GM21717 (cell line): ENCODE measurements at regions not wholly inside any gene's neighbourhood (a gene's known extent, or its start where the extent isn't known, plus 50 kb on each side); places are given as distances from the start of the nearest gene placed in this dataset.
A peak's percentile ranks its signal among the peaks of the same experiment; 100 is the strongest.
"Not testable (repeated sequence)": the region's sequence is repeated elsewhere in the genome, so short reads cannot be mapped to it uniquely, and the experiment has no call there.

Source experiments
- ATAC-seq: cut with Tn5 transposase; IDR thresholded peaks from one replicate; pipeline ENCODE4 v1.9.1; 2021; ENCODE audit warnings: mild to moderate bottlenecking, moderate library complexity; ENCODE audit not compliant: unreplicated experiment

GRCh38 chrX:130550351-130550750, 148.6 kb downstream of the RBMX2 start:
- no peak for ATAC-seq

- ATAC-seq, result peak; percentile 84
Measured at GRCh38 chrX:130552444-130553073, 150.8 kb downstream of the RBMX2 start.

- ATAC-seq, result no peak
Measured at GRCh38 chrX:130555341-130555740, 153.6 kb downstream of the RBMX2 start.

- ATAC-seq, result no peak
Measured at GRCh38 chrX:130555757-130556156, 154.0 kb downstream of the RBMX2 start.

- no peak for ATAC-seq
Measured at GRCh38 chrX:130556951-130557350, 155.2 kb downstream of the RBMX2 start.

- no peak for ATAC-seq
Measured at GRCh38 chrX:130560544-130560943, 158.8 kb downstream of the RBMX2 start.

- no peak for ATAC-seq
Measured at GRCh38 chrX:130561930-130562329, 160.1 kb downstream of the RBMX2 start.

GRCh38 chrX:130563476-130563875, 161.7 kb downstream of the RBMX2 start:
- no peak for ATAC-seq

- no peak for ATAC-seq
Measured at GRCh38 chrX:130566028-130566683, 164.4 kb downstream of the RBMX2 start.

- not testable (repeated sequence) for ATAC-seq
Measured at GRCh38 chrX:130573030-130573429, 171.2 kb downstream of the RBMX2 start.
